PC-9 (cell line): ENCODE measurements at regions not wholly inside any gene's neighbourhood (a gene's known extent, or its start where the extent isn't known, plus 50 kb on each side); places are given as distances from the start of the nearest gene placed in this dataset.
"Not testable (repeated sequence)": the region's sequence is repeated elsewhere in the genome, so short reads cannot be mapped to it uniquely, and the experiment has no call there.

Experiments
- CTCF ChIP-seq: fragments of 200-600 bp; sonication (generic); conservative IDR thresholded peaks from 2 replicates; pipeline ENCODE4 v1.6.1; 2017; ENCODE audit warnings: mixed run types, antibody characterized with exemption, mild to moderate bottlenecking, moderate library complexity
- EZH2 ChIP-seq: fragments of 200-600 bp; sonication (generic); IDR thresholded peaks from 2 replicates; pipeline ENCODE4 v1.8.0; 2017; ENCODE audit warnings: antibody characterized with exemption, low read depth

- TF ChIP-seq CTCF, EZH2: not testable (repeated sequence)
These were observed 1385.3 kb downstream of the FOXD4L5 start for GRCh38 chr9:63899637-63900190.
